Sciatic nerve (tissue), 2 donors: ENCODE measurements at regions not wholly inside any gene's neighbourhood (a gene's known extent, or its start where the extent isn't known, plus 50 kb on each side); places are given as distances from the start of the nearest gene placed in this dataset.
A peak's percentile ranks its signal among the peaks of the same experiment; 100 is the strongest.
"Not testable (repeated sequence)": the region's sequence is repeated elsewhere in the genome, so short reads cannot be mapped to it uniquely, and the experiment has no call there.

Experiments
- ATAC-seq: fragments of 200-7000 bp; cut with Tn5 transposase; one replicate; pipeline ENCODE4 v1.9.1; 2020; ENCODE audit warnings: mild to moderate bottlenecking, moderate library complexity
- DNase-seq: peaks from one replicate; pipeline ENCODE4 v3.0.0-alpha.2; 2020; ENCODE audit warnings: low spot score
- intact Hi-C: fragments of 100-400 bp; cut with DNase I; formaldehyde crosslinking; loops from one replicate; pipeline ENCODE4 v1.14.2; 2022
- donor health status: DM: no; HTN: no; CAD: no.
- donor health status: DM: no; HTN: no; CAD: no.

DNA sequence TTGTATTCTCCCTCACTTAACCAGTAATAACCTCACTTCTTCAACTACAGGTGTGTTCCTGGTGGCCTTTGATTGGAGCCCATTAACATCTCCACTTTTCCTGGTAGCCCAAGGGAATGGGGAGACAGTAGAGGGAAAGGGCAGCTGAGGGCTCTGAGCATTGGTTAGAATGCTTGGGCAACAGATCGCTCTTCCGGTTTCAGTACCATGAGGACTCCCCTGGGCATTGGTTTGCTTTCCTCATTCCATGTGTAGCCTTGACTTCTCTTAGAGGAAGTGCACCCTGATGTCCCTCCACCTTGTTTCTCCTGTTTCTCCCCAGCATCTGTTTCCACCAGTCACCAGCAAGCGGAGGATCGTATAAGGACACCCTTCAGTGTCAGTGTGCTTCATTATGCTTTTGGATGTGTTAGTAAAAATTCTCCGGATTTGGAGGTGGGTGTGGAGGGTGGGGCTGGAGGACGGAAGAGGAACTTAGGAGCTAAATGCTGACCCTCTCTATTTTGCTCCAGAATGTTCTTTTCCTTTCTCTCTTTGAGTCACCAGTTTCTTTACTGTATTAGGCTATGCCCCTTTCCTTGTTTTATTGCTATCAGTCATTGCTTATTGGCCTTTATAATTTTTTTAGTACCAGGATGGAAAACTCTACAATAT, 50.6 kb upstream of the ZNG1B start:
- ATAC-seq: peak; percentile 46
- DNase-seq, intact Hi-C loops: not testable (repeated sequence)

DNA sequence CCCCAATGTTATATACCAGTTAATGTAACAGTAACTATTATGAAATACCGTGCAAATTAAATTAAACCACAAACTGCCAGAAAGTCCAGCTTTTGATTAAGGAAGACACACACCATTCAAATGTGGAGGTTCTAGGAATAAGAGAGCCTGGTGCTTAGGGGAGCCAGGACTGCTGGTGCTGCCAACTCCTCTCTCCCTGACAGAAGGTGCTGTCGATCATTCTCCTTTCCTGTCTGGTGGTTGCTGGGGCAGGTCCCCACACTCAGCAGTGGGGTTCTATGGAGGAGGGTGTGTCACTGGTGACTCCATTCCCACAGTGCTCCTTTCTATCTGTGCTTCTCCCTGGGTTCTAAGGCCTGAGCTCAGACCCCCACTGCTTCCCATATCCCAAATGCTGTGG, 57.9 kb upstream of the ZNG1B start:
- DNase-seq, intact Hi-C loops, ATAC-seq: not testable (repeated sequence)

- DNase-seq: no peak
- peak; percentile 74 for ATAC-seq
- intact Hi-C loops: no loop called here
Observed at GRCh38 chr2:113376913-113377445, 60.5 kb upstream of the ZNG1B start.

DNA sequence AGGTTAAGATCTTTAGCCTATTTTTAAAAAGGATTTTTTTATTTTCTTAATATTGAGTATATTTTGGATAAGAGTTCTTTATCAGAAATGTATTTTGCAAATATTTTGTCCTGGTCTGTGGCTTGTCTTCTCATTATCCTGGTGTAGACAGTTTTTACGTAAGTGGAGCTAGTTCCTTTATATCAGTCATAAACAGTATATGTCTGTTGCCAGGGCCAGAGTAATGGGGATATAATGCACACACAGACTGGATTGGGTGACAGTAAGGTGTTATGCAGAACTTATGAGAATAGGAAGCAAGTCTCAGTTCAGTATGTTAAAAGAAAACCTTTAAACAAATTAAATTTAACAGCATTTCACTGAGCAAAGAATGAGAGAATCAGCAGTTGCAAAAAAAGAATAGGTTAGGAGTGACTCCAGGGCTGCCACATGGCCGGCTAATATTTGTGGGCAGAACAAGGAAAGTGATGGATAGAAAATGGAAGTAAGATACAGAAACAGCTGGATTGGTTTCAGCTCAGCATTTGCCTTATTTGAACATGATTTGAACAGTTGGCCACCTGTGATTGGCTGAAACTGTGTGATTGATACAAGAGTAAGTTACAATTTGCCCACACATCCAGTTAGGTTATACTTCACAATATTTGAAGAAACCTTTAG, 61.1 kb upstream of the ZNG1B start:
- DNase-seq: no peak
- no peak for ATAC-seq
- intact Hi-C loops: no loop called here

GRCh38 chr2:113374857-113375256, 62.6 kb upstream of the ZNG1B start:
- ATAC-seq, DNase-seq: not testable (repeated sequence)
- intact Hi-C loops: loop anchor here (5.0 kb wide), 2 partner anchors 128 to 173 kb away; no protein-coding TSS in a partner anchor

- DNase-seq, ATAC-seq: not testable (repeated sequence)
- intact Hi-C loops: loop anchor here (5.0 kb wide), 2 partner anchors 125 to 170 kb away; no protein-coding TSS in a partner anchor
Observed at GRCh38 chr2:113372258-113372834, 65.1 kb upstream of the ZNG1B start.

GRCh38 chr2:113370478-113371091, 66.9 kb upstream of the ZNG1B start:
- peak; percentile 95 for ATAC-seq
- DNase-seq: peak; percentile 74
- intact Hi-C loops: loop anchor here (5.0 kb wide), 2 partner anchors 123 to 168 kb away; no protein-coding TSS in a partner anchor

GRCh38 chr2:113370030-113370429, 67.5 kb upstream of the ZNG1B start:
- DNase-seq (no peak), ATAC-seq (no peak)
- intact Hi-C loops: loop anchor here (5.0 kb wide), 2 partner anchors 123 to 168 kb away; no protein-coding TSS in a partner anchor

DNA sequence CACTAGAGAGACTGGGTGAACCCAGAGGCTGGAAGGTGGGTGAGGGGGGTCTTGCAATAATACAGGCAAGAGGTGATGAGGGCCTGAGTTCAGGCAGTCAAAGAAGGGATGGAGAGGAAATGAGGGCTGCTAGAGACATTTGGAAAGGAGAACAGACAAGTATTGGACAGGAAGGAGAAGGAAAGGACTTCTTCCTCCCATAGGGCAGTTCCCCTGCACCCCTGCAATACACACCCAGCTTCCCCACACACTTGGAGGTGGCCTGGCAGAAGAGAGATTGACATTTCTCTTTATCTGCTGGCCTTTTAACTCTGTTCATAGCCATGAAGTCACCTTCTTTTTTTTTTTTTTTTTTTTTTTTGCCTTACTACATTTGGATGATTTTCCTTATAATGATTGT, 68.9 kb upstream of the ZNG1B start:
- intact Hi-C loops: loop anchor here (10.0 kb wide), 1 partner anchor 234 kb away; no protein-coding TSS in a partner anchor
- ATAC-seq, DNase-seq: not testable (repeated sequence)

DNA sequence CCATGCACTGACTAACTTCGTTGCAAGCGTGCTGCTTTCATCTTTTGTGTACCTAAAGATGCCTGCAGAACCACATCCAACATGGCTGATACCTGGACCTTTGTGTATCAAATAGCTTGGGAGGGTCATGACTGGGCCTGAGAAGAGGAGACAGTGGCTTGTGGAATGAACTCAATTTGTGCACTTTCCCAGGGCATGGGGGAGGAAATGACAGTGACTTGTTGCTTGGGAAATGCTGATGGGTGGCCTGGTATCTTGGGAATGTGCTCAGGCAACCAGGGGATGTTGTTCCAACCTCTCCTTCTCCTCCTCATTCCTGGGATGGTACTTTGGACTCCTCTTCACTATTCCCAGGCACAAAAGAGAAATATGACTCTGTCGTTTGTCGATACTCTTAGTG, 70.7 kb upstream of the ZNG1B start:
- intact Hi-C loops: loop anchor here (10.0 kb wide), 1 partner anchor 232 kb away; no protein-coding TSS in a partner anchor
- ATAC-seq, DNase-seq: not testable (repeated sequence)

DNA sequence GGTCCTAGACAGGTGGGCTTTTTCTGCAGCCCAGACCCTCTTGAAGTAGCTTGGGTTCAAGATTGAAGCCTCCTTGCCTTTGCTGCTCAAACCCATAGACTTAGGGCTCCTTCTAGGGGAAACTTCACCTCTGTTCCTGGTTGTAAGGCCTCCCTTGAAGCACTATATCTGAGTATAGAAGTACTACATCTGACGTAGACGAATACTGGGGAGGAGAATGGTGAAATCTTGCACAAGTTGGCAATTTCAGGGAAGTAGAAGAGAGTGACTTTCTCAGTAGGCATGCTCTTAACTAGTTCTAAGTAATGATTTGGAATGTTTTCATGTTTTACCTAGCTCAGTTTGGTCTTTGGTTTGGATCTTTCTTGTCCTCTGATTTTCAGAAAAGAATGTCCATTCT, 71.7 kb upstream of the ZNG1B start:
- not testable (repeated sequence) for DNase-seq, ATAC-seq
- intact Hi-C loops: loop anchor here (10.0 kb wide), 1 partner anchor 231 kb away; no protein-coding TSS in a partner anchor

GRCh38 chr2:113365290-113365689, 72.2 kb upstream of the ZNG1B start:
- DNase-seq, ATAC-seq: not testable (repeated sequence)
- intact Hi-C loops: loop anchor here (10.0 kb wide), 1 partner anchor 230 kb away; no protein-coding TSS in a partner anchor

DNA sequence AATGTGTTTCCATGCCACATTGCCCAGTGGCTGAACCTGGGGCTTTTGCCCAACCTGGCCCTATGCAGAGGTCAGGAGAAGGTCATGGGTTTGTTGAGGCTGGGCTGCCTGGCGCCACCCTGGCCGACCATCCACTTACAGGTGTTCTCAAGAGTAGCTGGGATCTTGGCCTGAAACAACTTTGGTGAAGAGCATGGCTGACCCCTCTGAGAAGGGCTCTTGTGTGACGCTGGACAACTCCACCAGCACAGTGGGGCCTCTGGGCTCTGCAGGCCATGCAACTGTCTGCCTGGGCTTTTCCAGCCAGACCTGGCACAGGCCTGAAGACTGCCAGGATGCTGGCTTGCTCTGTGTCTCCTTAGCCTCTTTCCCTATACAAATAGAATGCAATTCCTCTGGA, 76.4 kb upstream of the ZNG1B start:
- DNase-seq: no peak
- ATAC-seq: no peak
- intact Hi-C loops: loop anchor here (10.0 kb wide), 1 partner anchor 226 kb away; no protein-coding TSS in a partner anchor

DNA sequence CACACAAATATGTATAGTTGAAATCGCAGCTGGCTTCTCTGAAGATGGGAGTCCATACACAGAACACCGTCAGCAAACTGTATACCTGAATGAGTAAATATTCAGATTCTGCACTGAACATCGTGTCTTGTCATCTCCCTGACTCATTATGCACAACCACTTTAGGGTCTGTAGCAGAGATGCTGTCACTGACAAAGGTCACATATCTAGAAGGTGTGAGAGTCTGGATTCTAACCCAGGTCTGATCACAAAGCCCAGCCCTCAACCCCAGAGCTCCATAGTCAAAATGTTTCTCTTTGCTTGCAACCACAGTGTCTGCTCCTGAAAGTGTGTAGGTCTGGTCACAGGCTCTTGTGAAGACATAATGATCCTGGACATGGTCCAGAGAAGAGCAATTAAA, 78.3 kb upstream of the PAX8 start:
- DNase-seq (no peak), ATAC-seq (no peak)
- intact Hi-C loops: no loop called here

DNA sequence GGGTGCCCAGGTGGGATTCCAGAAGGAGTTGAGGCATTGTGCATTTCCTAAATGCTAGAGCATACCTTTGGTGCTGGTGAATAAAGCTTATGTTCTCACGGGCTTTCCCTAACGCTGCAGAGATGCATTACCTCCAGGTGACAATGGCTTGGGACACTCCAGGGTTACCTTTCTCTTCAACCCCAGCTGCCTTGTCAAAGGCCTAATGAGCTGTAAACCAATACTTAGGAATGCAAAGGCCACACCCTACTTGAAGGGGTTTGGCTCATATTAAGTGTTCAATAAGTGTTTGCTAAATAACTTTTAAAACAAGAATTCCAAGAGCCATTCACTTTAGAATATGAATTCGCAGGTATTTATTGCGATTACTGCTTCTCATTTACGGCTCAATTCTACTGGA, 77.6 kb upstream of the PAX8 start:
- DNase-seq, ATAC-seq, intact Hi-C loops: not testable (repeated sequence)

DNA sequence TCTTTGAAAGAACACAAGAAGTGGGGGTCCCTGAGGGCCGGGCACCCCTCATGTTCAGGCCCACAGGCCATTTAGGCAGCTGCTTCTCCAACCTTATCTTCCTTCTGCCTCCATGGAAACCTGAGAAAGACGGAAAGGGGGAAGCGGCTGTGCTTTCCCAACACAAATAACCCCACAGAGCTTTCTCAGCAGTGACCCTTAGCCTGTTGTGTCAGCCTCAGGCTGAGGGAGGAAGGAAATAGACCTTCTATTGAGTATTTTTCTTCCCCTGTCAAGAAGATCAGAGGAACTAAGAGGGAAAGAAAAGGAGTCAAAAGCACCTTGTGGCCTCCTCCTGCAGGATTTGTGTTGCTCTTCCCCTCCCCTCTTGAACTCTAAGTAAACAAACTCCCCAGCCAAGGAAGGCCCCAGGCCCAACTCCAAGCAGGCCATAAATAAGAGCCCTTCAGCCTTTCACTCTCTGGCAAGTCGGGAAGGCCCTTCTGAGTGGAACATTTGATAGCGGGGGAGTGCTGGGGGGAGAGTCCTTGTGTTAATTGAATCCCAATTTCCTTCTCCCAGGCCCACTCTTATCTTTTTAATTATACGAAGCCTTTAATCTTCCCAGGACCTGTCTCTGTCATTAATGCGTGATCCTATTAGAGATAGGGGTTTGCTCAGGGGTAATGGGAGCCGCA, 76.8 kb upstream of the PAX8 start:
- intact Hi-C loops, DNase-seq, ATAC-seq: not testable (repeated sequence)

GRCh38 chr2:113351375-113352355, 72.9 kb upstream of the PAX8 start:
- intact Hi-C loops: no loop called here
- DNase-seq (no peak), ATAC-seq (no peak)
